Suprapubic skin (tissue), 4 donors: ENCODE measurements at regions not wholly inside any gene's neighbourhood (a gene's known extent, or its start where the extent isn't known, plus 50 kb on each side); places are given as distances from the start of the nearest gene placed in this dataset.

Experiments used
- EP300 ChIP-seq: sonication (generic); formaldehyde crosslinking; IDR thresholded peaks from one replicate; pipeline ENCODE4 v1.6.1; 2017; ENCODE audit warnings: antibody characterized with exemption
- POLR2A ChIP-seq, 2 donors: fragments of 450-650 bp; IDR thresholded peaks; one replicate each; pipeline ENCODE4 v1.6.1; 2017; ENCODE audit warnings: antibody characterized with exemption in 2 of 2, mild to moderate bottlenecking in 2 of 2, moderate library complexity in 2 of 2
- POLR2AphosphoS5 ChIP-seq, 3 donors: sonication (generic); formaldehyde crosslinking; IDR thresholded peaks; one replicate each; pipeline ENCODE4 v1.6.1; 2017; ENCODE audit warnings: antibody characterized with exemption in 3 of 3
- TF ChIP-seq, protein P1 (sequence below), 2 donors: fragments of 200-600 bp in 1 of 2; fragments of 450-650 bp in 1 of 2; sonication (generic) in 1 of 2; IDR thresholded peaks; one replicate each; pipeline ENCODE4 v1.5.1; 2016 to 2019; ENCODE audit warnings: antibody characterized with exemption in 2 of 2, mild to moderate bottlenecking in 1 of 2, moderate library complexity in 1 of 2

DNA sequence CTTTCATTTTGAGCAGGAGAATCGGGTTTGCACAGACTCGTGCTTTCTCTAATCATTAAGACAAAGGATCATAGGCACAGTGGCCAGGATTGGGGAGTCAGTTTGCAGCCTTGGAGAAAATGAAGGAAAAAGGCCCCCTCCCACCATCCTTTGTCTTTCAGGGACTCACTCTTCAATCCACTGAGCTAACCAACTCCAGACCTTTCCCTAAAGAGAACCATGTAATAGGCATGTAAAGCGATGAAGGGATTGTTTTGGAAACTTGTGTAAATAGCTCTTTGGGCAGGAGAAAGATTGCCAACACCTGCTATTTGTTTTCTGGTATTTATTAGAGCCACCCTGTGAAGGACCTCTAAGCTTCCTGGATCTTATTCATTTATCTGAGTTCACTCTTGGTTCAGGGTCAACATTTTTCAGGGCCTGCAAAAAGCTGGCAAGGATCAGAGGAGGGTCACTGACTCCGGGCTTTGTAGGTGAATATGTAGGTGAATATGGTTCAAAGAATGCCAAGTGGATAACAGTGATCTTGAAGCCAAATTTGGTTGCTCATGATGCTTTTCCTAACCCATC is 192.6 kb upstream of the FGGY start:
- TF ChIP-seq, protein P1, sequence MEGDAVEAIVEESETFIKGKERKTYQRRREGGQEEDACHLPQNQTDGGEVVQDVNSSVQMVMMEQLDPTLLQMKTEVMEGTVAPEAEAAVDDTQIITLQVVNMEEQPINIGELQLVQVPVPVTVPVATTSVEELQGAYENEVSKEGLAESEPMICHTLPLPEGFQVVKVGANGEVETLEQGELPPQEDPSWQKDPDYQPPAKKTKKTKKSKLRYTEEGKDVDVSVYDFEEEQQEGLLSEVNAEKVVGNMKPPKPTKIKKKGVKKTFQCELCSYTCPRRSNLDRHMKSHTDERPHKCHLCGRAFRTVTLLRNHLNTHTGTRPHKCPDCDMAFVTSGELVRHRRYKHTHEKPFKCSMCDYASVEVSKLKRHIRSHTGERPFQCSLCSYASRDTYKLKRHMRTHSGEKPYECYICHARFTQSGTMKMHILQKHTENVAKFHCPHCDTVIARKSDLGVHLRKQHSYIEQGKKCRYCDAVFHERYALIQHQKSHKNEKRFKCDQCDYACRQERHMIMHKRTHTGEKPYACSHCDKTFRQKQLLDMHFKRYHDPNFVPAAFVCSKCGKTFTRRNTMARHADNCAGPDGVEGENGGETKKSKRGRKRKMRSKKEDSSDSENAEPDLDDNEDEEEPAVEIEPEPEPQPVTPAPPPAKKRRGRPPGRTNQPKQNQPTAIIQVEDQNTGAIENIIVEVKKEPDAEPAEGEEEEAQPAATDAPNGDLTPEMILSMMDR (IDR thresholded peaks at IDR 0.05): no peak
- TF ChIP-seq EP300 (no peak), POLR2AphosphoS5 (IDR thresholded peaks at IDR 0.05) (no peak), POLR2A (IDR thresholded peaks at IDR 0.05) (no peak)
